ENCODE measurements at regions not wholly inside any gene's neighbourhood (a gene's known extent, or its start where the extent isn't known, plus 50 kb on each side); places are given as distances from the start of the nearest gene placed in this dataset.

- no peak overlapping the region for H3K4me3 ChIP-seq (ENCODE audit: low read length)
- no peaks in the 10 kb centered on the region for H3K36me3 ChIP-seq (ENCODE audit: control insufficient read depth, insufficient read depth, low read length)
- H3K9me3 Mint-ChIP-seq, result no peaks in the 10 kb centered on the region
- H3K4me3 Mint-ChIP-seq, result no peak overlapping the region
- DNase-seq, result no peak
- no peak overlapping the region for H3K9ac ChIP-seq (ENCODE audit: extremely low read depth, low read length, poor library complexity, severe bottlenecking)
- no peaks in the 10 kb centered on the region for H3K27me3 ChIP-seq (ENCODE audit: control insufficient read depth, insufficient read depth, low read length, poor library complexity, severe bottlenecking)
- H3K4me1 ChIP-seq (ENCODE audit: control insufficient read depth, insufficient read depth, low read length), result peaks cover 6% of the 10 kb centered on the region
- no peak for TF ChIP-seq CTCF (conservative IDR thresholded peaks at IDR 0.05)
- peaks cover 16% of the 10 kb centered on the region for H3K4me1 Mint-ChIP-seq
- no peaks in the 10 kb centered on the region for H3K36me3 Mint-ChIP-seq (ENCODE audit: low read depth)
- H3K27ac ChIP-seq (ENCODE audit: low read depth, low read length), result no peak overlapping the region
- peaks cover 5% of the 10 kb centered on the region for H3K27me3 Mint-ChIP-seq (ENCODE audit: insufficient read depth)
- WGBS, 2 experiments (ENCODE audit: insufficient coverage in 1 of 2, insufficient read length in 1 of 2), result 81 to 100% methylated on average over 4 to 6 of the region's 6 CpGs
- H3K9me3 ChIP-seq (ENCODE audit: control insufficient read depth, low read length), result no peaks in the 10 kb centered on the region
- H3K27ac Mint-ChIP-seq, result no peak overlapping the region
Measured at GRCh38 chr2:60072609-60073008, 480.8 kb downstream of the BCL11A start.

- Histone ChIP-seq H3K27ac (ENCODE audit: low read depth, low read length) (no peak overlapping the region), H3K27me3 (ENCODE audit: control insufficient read depth, insufficient read depth, low read length, poor library complexity, severe bottlenecking) (no peaks in the 10 kb centered on the region), H3K4me3 (ENCODE audit: low read length) (no peak overlapping the region), H3K9ac (ENCODE audit: extremely low read depth, low read length, poor library complexity, severe bottlenecking) (no peak overlapping the region), H3K9me3 (ENCODE audit: control insufficient read depth, low read length) (no peaks in the 10 kb centered on the region), H3K36me3 (ENCODE audit: control insufficient read depth, insufficient read depth, low read length) (no peaks in the 10 kb centered on the region), H3K4me1 (ENCODE audit: control insufficient read depth, insufficient read depth, low read length) (peaks cover under 1% of the 10 kb centered on the region)
- Mint-ChIP-seq H3K9me3 (no peaks in the 10 kb centered on the region), H3K27me3 (ENCODE audit: insufficient read depth) (peaks cover 5% of the 10 kb centered on the region), H3K36me3 (ENCODE audit: low read depth) (no peaks in the 10 kb centered on the region), H3K4me1 (peaks cover 10% of the 10 kb centered on the region), H3K27ac (no peak overlapping the region), H3K4me3 (no peak overlapping the region)
- 62 to 80% methylated on average over 3 to 6 of the region's 6 CpGs for WGBS, 2 experiments (ENCODE audit: insufficient coverage in 1 of 2, insufficient read length in 1 of 2)
- DNase-seq, result no peak
- no peak for TF ChIP-seq CTCF (conservative IDR thresholded peaks at IDR 0.05)
Measured at GRCh38 chr2:60071490-60071831, 482.0 kb downstream of the BCL11A start.

- H3K9me3 Mint-ChIP-seq, result no peaks in the 10 kb centered on the region
- Histone ChIP-seq H3K27me3 (ENCODE audit: control insufficient read depth, insufficient read depth, low read length, poor library complexity, severe bottlenecking) (no peaks in the 10 kb centered on the region), H3K27ac (ENCODE audit: low read depth, low read length) (no peak overlapping the region), H3K4me1 (ENCODE audit: control insufficient read depth, insufficient read depth, low read length) (no peaks in the 10 kb centered on the region), H3K36me3 (ENCODE audit: control insufficient read depth, insufficient read depth, low read length) (no peaks in the 10 kb centered on the region), H3K9me3 (ENCODE audit: control insufficient read depth, low read length) (no peaks in the 10 kb centered on the region), H3K9ac (ENCODE audit: extremely low read depth, low read length, poor library complexity, severe bottlenecking) (no peak overlapping the region), H3K4me3 (ENCODE audit: low read length) (no peak overlapping the region)
- no peak overlapping the region for H3K4me3 Mint-ChIP-seq
- no peak overlapping the region for H3K27ac Mint-ChIP-seq
- TF ChIP-seq CTCF (conservative IDR thresholded peaks at IDR 0.05), result no peak
- no peaks in the 10 kb centered on the region for H3K36me3 Mint-ChIP-seq (ENCODE audit: low read depth)
- peaks cover 8% of the 10 kb centered on the region for H3K4me1 Mint-ChIP-seq
- WGBS, 2 experiments (ENCODE audit: insufficient coverage in 1 of 2, insufficient read length in 1 of 2), result 89% methylated on average over 3 to 5 of the region's 5 CpGs
- DNase-seq, result no peak
- H3K27me3 Mint-ChIP-seq (ENCODE audit: insufficient read depth), result peaks cover 5% of the 10 kb centered on the region
Measured at GRCh38 chr2:60070736-60071489, 482.5 kb downstream of the BCL11A start.

Data from endodermal cell (in vitro differentiated cells).